ENCODE measurements at regions not wholly inside any gene's neighbourhood (a gene's known extent, or its start where the extent isn't known, plus 50 kb on each side); places are given as distances from the start of the nearest gene placed in this dataset.

DNA sequence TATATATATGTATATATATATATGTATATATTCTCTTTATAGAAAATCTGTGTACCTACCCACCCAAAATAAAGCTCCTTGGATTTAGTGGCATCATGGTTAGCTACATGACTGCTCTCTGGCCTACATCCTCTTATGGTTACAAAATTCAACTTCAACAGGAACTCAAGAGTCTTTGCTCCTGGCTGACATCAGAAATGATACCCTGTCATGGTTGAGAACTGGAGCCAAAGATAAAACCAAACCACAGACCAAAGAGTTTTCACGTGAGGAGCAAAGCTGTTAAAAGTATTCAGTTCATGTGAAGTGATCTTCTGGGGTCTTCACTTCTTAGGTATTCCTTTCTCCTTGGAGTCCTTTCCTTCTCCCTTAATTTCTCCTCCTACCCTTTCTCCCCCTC lies 476.3 kb downstream of the SOX11 start:
- TF ChIP-seq CTCF (IDR thresholded peaks at IDR 0.05 in 2 of 3, conservative IDR thresholded peaks at IDR 0.05 in 1 of 3; ENCODE audit: borderline replicate concordance in 1 of 3, insufficient read depth in 1 of 3, low read depth in 2 of 3, low read length in 2 of 3) (no peak), EZH2phosphoT487 (IDR thresholded peaks at IDR 0.05; ENCODE audit: borderline replicate concordance) (no peak), POLR2AphosphoS5 (IDR thresholded peaks at IDR 0.05; ENCODE audit: low read depth, low read length) (no peak), FOSL1 (IDR thresholded peaks at IDR 0.05; ENCODE audit: low read depth) (no peak), CEBPB (IDR thresholded peaks at IDR 0.05; ENCODE audit: low read depth) (no peak), ZBTB33 (IDR thresholded peaks at IDR 0.05; ENCODE audit: extremely low read depth, insufficient replicate concordance, low read length) (no peak), REST (IDR thresholded peaks at IDR 0.05; ENCODE audit: low read depth) (no peak), TCF7L2 (IDR thresholded peaks at IDR 0.05; ENCODE audit: borderline replicate concordance, extremely low read depth, insufficient read depth, insufficient read length) (no peak), EGR1 (IDR thresholded peaks at IDR 0.05; ENCODE audit: low read depth) (no peak), SIN3A (IDR thresholded peaks at IDR 0.05; ENCODE audit: low read depth) (no peak), ZFX (IDR thresholded peaks at IDR 0.05) (no peak)
- TF ChIP-seq, protein P1, sequence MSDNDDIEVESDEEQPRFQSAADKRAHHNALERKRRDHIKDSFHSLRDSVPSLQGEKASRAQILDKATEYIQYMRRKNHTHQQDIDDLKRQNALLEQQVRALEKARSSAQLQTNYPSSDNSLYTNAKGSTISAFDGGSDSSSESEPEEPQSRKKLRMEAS (IDR thresholded peaks at IDR 0.05), result no peak

Data from HCT116 (cell line).